HuH-7.5 (cell line): ENCODE measurements at regions not wholly inside any gene's neighbourhood (a gene's known extent, or its start where the extent isn't known, plus 50 kb on each side); places are given as distances from the start of the nearest gene placed in this dataset.
"Not testable (repeated sequence)": the region's sequence is repeated elsewhere in the genome, so short reads cannot be mapped to it uniquely, and the experiment has no call there.

Experiments used
- DNase-seq: peaks from one replicate; pipeline ENCODE4 v3.0.0; 2011; ENCODE audit warnings: low spot score

GRCh38 chr1:30569384-30569783 lies 154.0 kb downstream of the MATN1 start:
- no peak for DNase-seq

GRCh38 chr1:30562559-30562958 lies 160.8 kb downstream of the MATN1 start:
- no peak for DNase-seq

- no peak for DNase-seq
Observed at GRCh38 chr1:30551603-30552002, 171.8 kb downstream of the MATN1 start.

- no peak for DNase-seq
Observed at GRCh38 chr1:30550365-30551220, 172.8 kb downstream of the MATN1 start.

- not testable (repeated sequence) for DNase-seq
Observed at GRCh38 chr1:30549872-30550271, 173.5 kb downstream of the MATN1 start.

- DNase-seq: no peak
Observed at GRCh38 chr1:30548294-30548693, 175.1 kb downstream of the MATN1 start.

GRCh38 chr1:30547326-30547725 lies 176.1 kb downstream of the MATN1 start:
- not testable (repeated sequence) for DNase-seq

GRCh38 chr1:30545365-30545764 lies 178.0 kb downstream of the MATN1 start:
- no peak for DNase-seq

GRCh38 chr1:30541721-30542485 lies 181.5 kb downstream of the MATN1 start:
- no peak for DNase-seq

GRCh38 chr1:30540611-30541192 lies 182.7 kb downstream of the MATN1 start:
- DNase-seq: no peak

GRCh38 chr1:30539884-30540283 lies 183.5 kb downstream of the MATN1 start:
- no peak for DNase-seq

GRCh38 chr1:30538993-30539867 lies 184.2 kb downstream of the MATN1 start:
- no peak for DNase-seq

- DNase-seq: no peak
Observed at GRCh38 chr1:30538226-30538992, 185.0 kb downstream of the MATN1 start.

GRCh38 chr1:30537279-30537678 lies 186.1 kb downstream of the MATN1 start:
- DNase-seq: no peak

- no peak for DNase-seq
Observed at GRCh38 chr1:30536530-30536929, 186.9 kb downstream of the MATN1 start.

GRCh38 chr1:30535595-30536325 lies 187.6 kb downstream of the MATN1 start:
- DNase-seq: no peak

GRCh38 chr1:30534551-30534940 lies 188.8 kb downstream of the MATN1 start:
- DNase-seq: no peak

- no peak for DNase-seq
Observed at GRCh38 chr1:30533796-30534550, 189.4 kb downstream of the MATN1 start.

- no peak for DNase-seq
Observed at GRCh38 chr1:30533141-30533540, 190.2 kb downstream of the MATN1 start.

- no peak for DNase-seq
Observed at GRCh38 chr1:30532621-30533020, 190.8 kb downstream of the MATN1 start.
